Coronary artery (tissue), 2 donors: ENCODE measurements at regions not wholly inside any gene's neighbourhood (a gene's known extent, or its start where the extent isn't known, plus 50 kb on each side); places are given as distances from the start of the nearest gene placed in this dataset.

ENCODE experiments used
- DNase-seq: peaks from one replicate; pipeline ENCODE4 v3.0.0-alpha.2; 2017; ENCODE audit warnings: low spot score
- H3K27ac ChIP-seq, 2 donors: fragments of 200-600 bp; sonication (generic); one replicate each; pipeline ENCODE4 v1.5.1; 2016 to 2019
- H3K4me3 ChIP-seq: fragments of 200-600 bp; sonication (generic); 2 replicates; pipeline ENCODE4 v1.5.1; 2016; ENCODE audit warnings: mild to moderate bottlenecking, moderate library complexity
- CTCF ChIP-seq: fragments of 200-600 bp; sonication (generic); IDR thresholded peaks from one replicate; pipeline ENCODE4 v1.5.1; 2019; ENCODE audit warnings: antibody characterized with exemption

DNA sequence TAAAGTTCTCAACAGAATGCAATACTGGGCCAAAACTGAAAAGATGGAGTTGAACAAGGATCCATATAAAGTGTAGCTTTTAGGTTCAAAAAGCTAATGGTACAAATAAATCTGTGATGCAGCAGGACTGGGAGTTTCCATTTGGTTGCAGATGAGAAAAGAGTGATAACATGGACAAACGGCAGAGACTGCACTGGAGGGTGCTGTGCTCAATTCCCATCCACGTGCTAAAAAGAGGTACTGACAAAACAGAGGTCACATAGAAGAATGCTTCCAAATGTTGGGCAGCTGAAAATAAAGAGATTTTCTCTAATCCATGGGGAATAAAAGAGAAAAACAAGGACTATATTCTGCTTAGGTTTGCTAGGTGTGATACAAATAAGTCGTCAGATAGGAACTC is 461.6 kb downstream of the LIG4 start:
- no peak overlapping the region for H3K27ac ChIP-seq
- no peak for DNase-seq
- H3K4me3 ChIP-seq: no peak overlapping the region
- no peak for TF ChIP-seq CTCF

- no peak for DNase-seq
- Histone ChIP-seq H3K4me3 (no peak overlapping the region), H3K27ac (no peak overlapping the region)
- TF ChIP-seq CTCF: no peak
Observed at GRCh38 chr13:107753291-107753690, 462.0 kb downstream of the LIG4 start.

DNA sequence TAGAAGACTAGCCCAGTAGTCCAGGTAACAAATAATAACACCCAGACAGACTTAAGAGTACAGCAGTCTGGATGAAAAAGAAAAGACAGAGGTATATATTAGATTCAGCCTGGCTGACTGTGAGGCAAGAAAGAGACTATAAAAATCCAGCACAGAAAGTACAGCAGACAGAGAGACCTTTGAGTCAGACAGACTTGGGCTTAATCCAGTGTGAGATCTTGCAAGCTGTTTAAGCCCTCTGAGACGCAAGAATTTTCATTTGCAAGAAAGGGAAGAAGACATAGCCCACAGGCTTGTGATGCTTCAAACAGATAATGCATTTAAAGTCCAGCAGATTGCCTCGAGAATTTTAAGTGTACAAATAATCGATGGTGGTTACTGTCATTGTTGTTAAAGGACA is 471.4 kb downstream of the LIG4 start:
- Histone ChIP-seq H3K4me3 (no peak overlapping the region), H3K27ac (no peak overlapping the region)
- no peak for DNase-seq
- no peak for TF ChIP-seq CTCF

DNA sequence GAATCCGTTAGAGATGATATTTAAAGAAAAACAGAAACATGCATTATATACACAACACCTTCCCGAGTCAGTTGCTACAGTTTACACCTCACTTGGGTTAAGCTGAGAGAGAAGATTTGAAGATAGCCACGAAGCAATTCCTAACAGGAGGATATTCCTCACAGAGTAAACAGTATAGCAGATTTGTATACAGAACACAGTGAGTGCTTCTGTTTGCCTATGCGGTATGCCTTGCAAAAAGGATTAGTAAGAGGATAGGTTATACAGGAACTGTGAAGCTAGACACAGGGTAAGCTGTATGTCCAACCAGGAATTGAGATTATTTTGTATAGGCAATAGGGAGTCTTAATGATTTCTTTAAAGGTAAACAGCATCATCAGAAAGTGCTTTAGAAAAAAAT is 471.8 kb downstream of the LIG4 start:
- no peak for DNase-seq
- no peak overlapping the region for H3K4me3 ChIP-seq
- no peak for TF ChIP-seq CTCF
- no peak overlapping the region for H3K27ac ChIP-seq

DNA sequence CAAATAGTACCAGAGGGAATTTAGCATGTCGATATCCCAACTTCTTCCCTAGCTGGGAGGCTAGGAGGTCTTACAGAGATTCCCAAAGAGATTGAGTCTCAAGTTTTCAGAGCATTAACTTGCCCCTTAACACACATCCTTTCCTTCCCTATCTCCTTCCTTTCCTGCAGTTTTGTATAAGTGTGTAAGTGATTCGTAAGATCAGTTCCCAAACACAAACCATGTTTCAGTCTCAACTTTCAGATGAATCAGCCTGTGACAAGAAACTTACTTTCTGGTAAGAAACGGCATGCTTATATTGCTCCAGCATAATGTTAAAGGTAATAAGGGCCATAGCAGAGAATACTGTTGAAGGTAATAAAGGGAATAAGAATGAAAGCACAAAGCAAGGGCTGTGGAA is 472.2 kb downstream of the LIG4 start:
- Histone ChIP-seq H3K27ac (no peak overlapping the region), H3K4me3 (no peak overlapping the region)
- TF ChIP-seq CTCF: no peak
- DNase-seq: no peak

GRCh38 chr13:107742544-107742943 is 472.8 kb downstream of the LIG4 start:
- no peak overlapping the region for H3K27ac ChIP-seq

DNA sequence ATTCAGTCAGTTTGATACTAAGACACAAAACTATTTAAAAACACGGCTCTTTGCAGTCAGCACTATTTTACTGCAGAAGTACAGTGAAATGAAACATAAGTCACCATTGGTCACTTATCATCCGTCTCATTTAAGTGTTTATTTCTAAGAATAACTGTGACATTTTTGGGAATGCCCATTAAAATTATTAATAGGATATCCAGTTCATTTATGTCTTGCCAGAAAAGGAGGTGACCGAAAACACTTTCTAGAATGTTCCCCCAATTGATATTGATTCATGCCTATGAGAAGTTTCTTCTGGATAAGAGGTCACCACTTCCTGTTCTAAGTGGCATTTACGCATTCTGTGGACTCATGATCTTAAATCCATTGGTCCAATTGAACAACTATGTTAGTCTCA is 477.3 kb downstream of the LIG4 start:
- no peak overlapping the region for H3K27ac ChIP-seq
- no peak for TF ChIP-seq CTCF
- no peak for DNase-seq
- H3K4me3 ChIP-seq: no peak overlapping the region

More at GRCh38 chr13:107742544-107742943, 472.8 kb downstream of the LIG4 start:
- DNase-seq: no peak
- H3K4me3 ChIP-seq: no peak overlapping the region
- TF ChIP-seq CTCF: no peak
